DOHH2 (cell line): ENCODE measurements at regions not wholly inside any gene's neighbourhood (a gene's known extent, or its start where the extent isn't known, plus 50 kb on each side); places are given as distances from the start of the nearest gene placed in this dataset.

ENCODE experiments used
- H3F3A ChIP-seq: fragments of 200-600 bp; sonication (generic), shearing (Covaris generic); 2 replicates; pipeline ENCODE4 v1.6.0; 2016; ENCODE audit warnings: antibody characterized with exemption, mild to moderate bottlenecking; ENCODE audit not compliant: control insufficient read depth, insufficient read depth
- H3K27ac ChIP-seq: fragments of 200-600 bp; sonication (generic); 2 replicates; pipeline ENCODE4 v1.5.1; 2014; ENCODE audit warnings: low read depth, mild to moderate bottlenecking, low read length, moderate library complexity
- H3K27me3 ChIP-seq: fragments of 200-600 bp; sonication (generic); 2 replicates; pipeline ENCODE4 v1.6.1; 2014; ENCODE audit warnings: mild to moderate bottlenecking, low read length, mixed read lengths; ENCODE audit not compliant: control insufficient read depth
- H3K36me3 ChIP-seq: fragments of 200-600 bp; sonication (generic); 2 replicates; pipeline ENCODE4 v1.6.1; 2014; ENCODE audit warnings: mild to moderate bottlenecking, low read length, moderate library complexity, mixed read lengths; ENCODE audit not compliant: control insufficient read depth
- H3K4me1 ChIP-seq: fragments of 200-600 bp; sonication (generic); 2 replicates; pipeline ENCODE4 v1.6.1; 2014; ENCODE audit warnings: mild to moderate bottlenecking, low read length, mixed read lengths; ENCODE audit not compliant: control insufficient read depth
- H3K4me2 ChIP-seq: fragments of 200-600 bp; sonication (generic); 2 replicates; pipeline ENCODE4 v1.6.0; 2014; ENCODE audit warnings: mild to moderate bottlenecking, low read length, moderate library complexity
- H3K4me3 ChIP-seq: fragments of 200-600 bp; sonication (generic); 2 replicates; pipeline ENCODE4 v1.5.1; 2014; ENCODE audit warnings: mild to moderate bottlenecking, low read length, mixed read lengths
- H3K79me2 ChIP-seq: fragments of 200-600 bp; sonication (generic); 2 replicates; pipeline ENCODE4 v1.6.1; 2014; ENCODE audit warnings: mild to moderate bottlenecking, low read length, mixed read lengths; ENCODE audit not compliant: control insufficient read depth
- H3K9me2 ChIP-seq: fragments of 200-600 bp; sonication (generic); replicated peaks from 2 replicates; pipeline ENCODE4 v1.6.1; 2014; ENCODE audit warnings: mild to moderate bottlenecking, low read length, mixed read lengths; ENCODE audit not compliant: control insufficient read depth
- H3K9me3 ChIP-seq: fragments of 200-600 bp; sonication (generic); 2 replicates; pipeline ENCODE4 v1.6.1; 2014; ENCODE audit warnings: antibody characterized with exemption, low read length, mixed read lengths; ENCODE audit not compliant: control insufficient read depth, insufficient read depth
- H4K20me1 ChIP-seq: fragments of 200-600 bp; sonication (generic); 2 replicates; pipeline ENCODE4 v1.6.0; 2014; ENCODE audit warnings: low read depth, mild to moderate bottlenecking, antibody characterized with exemption, low read length, moderate library complexity; ENCODE audit not compliant: control insufficient read depth, insufficient read depth
- EZH2phosphoT487 ChIP-seq: fragments of 200-600 bp; sonication (generic); IDR thresholded peaks from 2 replicates; pipeline ENCODE4 v1.6.1; 2017; ENCODE audit warnings: borderline replicate concordance, mild to moderate bottlenecking, antibody characterized with exemption, low read length, moderate library complexity, mixed read lengths
- TF ChIP-seq, protein P1 (sequence below): fragments of 200-600 bp; sonication (generic); IDR thresholded peaks from one replicate; pipeline ENCODE4 v1.5.1; 2014; ENCODE audit warnings: antibody characterized with exemption, mild to moderate bottlenecking, low read depth, low read length; ENCODE audit not compliant: poor library complexity, severe bottlenecking

DNA sequence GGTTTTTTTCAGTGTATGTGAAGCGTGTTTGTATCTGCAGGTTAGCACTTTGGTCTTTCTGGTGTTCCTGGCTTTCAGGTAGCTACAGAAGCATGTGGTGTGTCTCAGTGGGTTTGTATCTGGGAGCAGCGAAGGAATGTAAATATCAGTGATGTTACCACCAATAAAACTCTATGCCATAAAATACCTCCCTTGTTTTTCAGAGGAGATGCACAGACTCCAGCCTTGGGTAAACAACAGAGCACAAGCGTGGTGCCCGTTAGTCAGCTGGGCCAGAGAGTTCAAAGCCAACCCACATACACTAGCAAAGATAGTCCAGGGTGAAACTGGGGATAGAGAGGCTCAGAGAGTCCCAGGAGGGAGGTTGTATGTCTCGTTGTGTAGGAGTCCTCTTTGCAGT lies 393.8 kb downstream of the SMOC2 start:
- no peak overlapping the region for H3K4me2 ChIP-seq
- no peaks in the 10 kb centered on the region for H3K4me1 ChIP-seq
- no peaks in the 10 kb centered on the region for H3F3A ChIP-seq
- no peaks in the 10 kb centered on the region for H3K27me3 ChIP-seq
- peaks cover 16% of the 10 kb centered on the region; the same call in 1 of the 2 replicates for H3K9me3 ChIP-seq
- TF ChIP-seq, protein P1, sequence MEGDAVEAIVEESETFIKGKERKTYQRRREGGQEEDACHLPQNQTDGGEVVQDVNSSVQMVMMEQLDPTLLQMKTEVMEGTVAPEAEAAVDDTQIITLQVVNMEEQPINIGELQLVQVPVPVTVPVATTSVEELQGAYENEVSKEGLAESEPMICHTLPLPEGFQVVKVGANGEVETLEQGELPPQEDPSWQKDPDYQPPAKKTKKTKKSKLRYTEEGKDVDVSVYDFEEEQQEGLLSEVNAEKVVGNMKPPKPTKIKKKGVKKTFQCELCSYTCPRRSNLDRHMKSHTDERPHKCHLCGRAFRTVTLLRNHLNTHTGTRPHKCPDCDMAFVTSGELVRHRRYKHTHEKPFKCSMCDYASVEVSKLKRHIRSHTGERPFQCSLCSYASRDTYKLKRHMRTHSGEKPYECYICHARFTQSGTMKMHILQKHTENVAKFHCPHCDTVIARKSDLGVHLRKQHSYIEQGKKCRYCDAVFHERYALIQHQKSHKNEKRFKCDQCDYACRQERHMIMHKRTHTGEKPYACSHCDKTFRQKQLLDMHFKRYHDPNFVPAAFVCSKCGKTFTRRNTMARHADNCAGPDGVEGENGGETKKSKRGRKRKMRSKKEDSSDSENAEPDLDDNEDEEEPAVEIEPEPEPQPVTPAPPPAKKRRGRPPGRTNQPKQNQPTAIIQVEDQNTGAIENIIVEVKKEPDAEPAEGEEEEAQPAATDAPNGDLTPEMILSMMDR, result no peak
- TF ChIP-seq EZH2phosphoT487, result no peak
- no peak overlapping the region for H3K4me3 ChIP-seq
- H3K9me2 ChIP-seq, result no peaks in the 10 kb centered on the region
- no peaks in the 10 kb centered on the region for H3K36me3 ChIP-seq
- no peaks in the 10 kb centered on the region for H3K79me2 ChIP-seq
- H4K20me1 ChIP-seq, result no peaks in the 10 kb centered on the region
- no peak overlapping the region for H3K27ac ChIP-seq

DNA sequence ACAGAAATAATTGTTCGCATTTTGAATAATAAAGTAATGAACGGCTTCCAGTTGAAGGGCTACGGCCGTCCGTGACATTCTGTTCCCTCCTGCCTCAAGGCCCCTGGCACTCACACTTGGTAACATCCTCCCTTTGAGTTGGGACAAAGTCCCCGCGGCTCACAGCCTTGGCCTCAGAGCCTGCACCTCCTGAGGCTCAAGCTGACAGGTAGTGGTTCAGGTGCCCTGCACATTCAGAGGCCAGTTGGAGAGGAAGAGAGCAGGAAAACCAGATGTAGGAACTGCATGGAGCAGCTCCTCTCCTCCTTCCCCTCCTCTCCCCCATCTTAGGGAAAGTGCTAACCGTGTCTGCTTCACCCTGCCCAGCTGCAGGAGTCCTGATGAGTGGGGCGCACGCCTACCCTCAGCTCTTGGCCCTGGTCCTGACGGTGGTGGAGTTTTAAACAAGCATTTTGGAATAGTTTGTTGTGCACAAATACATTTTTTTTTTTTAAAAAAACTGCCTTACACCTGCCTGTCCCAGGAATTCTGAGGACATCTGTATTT lies 393.1 kb downstream of the SMOC2 start:
- Histone ChIP-seq H3K9me3 (peaks cover 9% of the 10 kb centered on the region; the same call in 1 of the 2 replicates), H3K27ac (no peak overlapping the region), H3F3A (no peaks in the 10 kb centered on the region), H3K27me3 (no peaks in the 10 kb centered on the region), H3K79me2 (no peaks in the 10 kb centered on the region), H4K20me1 (no peaks in the 10 kb centered on the region), H3K9me2 (no peaks in the 10 kb centered on the region), H3K4me3 (no peak overlapping the region), H3K36me3 (no peaks in the 10 kb centered on the region), H3K4me2 (no peak overlapping the region), H3K4me1 (no peaks in the 10 kb centered on the region)
- TF ChIP-seq, protein P1, result no peak
- TF ChIP-seq EZH2phosphoT487, result no peak

DNA sequence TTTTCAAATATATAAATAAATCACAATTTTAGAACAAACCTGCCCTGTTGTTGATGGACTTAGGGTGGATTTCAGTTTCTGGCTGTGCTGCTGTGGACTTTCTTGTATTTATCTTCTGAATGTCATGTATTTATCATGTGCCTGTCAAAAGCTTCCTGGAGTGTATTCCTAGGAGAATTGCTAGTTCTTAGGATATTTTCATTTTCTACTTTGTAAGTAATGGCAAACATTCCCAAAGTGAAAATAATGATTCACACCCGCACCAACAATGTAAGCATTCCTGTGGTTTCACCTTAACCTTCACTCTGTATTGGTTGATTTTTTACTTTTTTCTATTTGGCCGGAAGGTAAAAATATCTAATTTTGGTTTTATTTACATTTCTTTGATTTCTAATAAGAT lies 387.8 kb downstream of the SMOC2 start:
- Histone ChIP-seq H3F3A (no peaks in the 10 kb centered on the region), H3K9me2 (no peaks in the 10 kb centered on the region)
- TF ChIP-seq EZH2phosphoT487, result no peak
- TF ChIP-seq, protein P1, result no peak

More for the DNA sequence above, 387.8 kb downstream of the SMOC2 start:
- Histone ChIP-seq H4K20me1 (no peaks in the 10 kb centered on the region), H3K4me2 (no peak overlapping the region), H3K4me3 (no peak overlapping the region), H3K79me2 (no peaks in the 10 kb centered on the region), H3K4me1 (no peaks in the 10 kb centered on the region), H3K9me3 (no peaks in the 10 kb centered on the region; the same call in 1 of the 2 replicates), H3K27ac (no peak overlapping the region), H3K36me3 (no peaks in the 10 kb centered on the region), H3K27me3 (no peaks in the 10 kb centered on the region)
